Muscle layer of duodenum (tissue), 2 donors: ENCODE measurements at regions not wholly inside any gene's neighbourhood (a gene's known extent, or its start where the extent isn't known, plus 50 kb on each side); places are given as distances from the start of the nearest gene placed in this dataset.
A peak's percentile ranks its signal among the peaks of the same experiment; 100 is the strongest.

Experiments used
- H3K27ac ChIP-seq: one replicate; pipeline ENCODE4 v1.7.0; 2013; ENCODE audit warnings: mild to moderate bottlenecking, low read length
- H3K27me3 ChIP-seq: one replicate; pipeline ENCODE4 v1.7.0; 2013; ENCODE audit warnings: low read depth, mild to moderate bottlenecking, control low read depth, low read length
- H3K36me3 ChIP-seq, 2 donors: one replicate each; pipeline ENCODE4 v1.7.0; 2013; ENCODE audit warnings: low read length in 2 of 2, control low read depth in 1 of 2, mild to moderate bottlenecking in 1 of 2; ENCODE audit not compliant: insufficient read depth in 2 of 2, control insufficient read depth in 1 of 2
- H3K4me1 ChIP-seq, 2 donors: one replicate each; pipeline ENCODE4 v1.7.0; 2013; ENCODE audit warnings: low read length in 2 of 2, mild to moderate bottlenecking in 2 of 2, control low read depth in 1 of 2, moderate library complexity in 1 of 2; ENCODE audit not compliant: insufficient read depth in 2 of 2, control insufficient read depth in 1 of 2
- H3K4me3 ChIP-seq, 2 donors: one replicate each; pipeline ENCODE4 v1.7.0; 2013; ENCODE audit warnings: low read length in 2 of 2, low read depth in 1 of 2, mild to moderate bottlenecking in 1 of 2
- H3K9me3 ChIP-seq, 2 donors: one replicate each; pipeline ENCODE4 v1.7.0; 2013; ENCODE audit warnings: low read length in 2 of 2, control low read depth in 1 of 2, mild to moderate bottlenecking in 1 of 2; ENCODE audit not compliant: control insufficient read depth in 1 of 2
- donor health status: healthy.

GRCh38 chr5:56481428-56482357, 248.6 kb upstream of the ANKRD55 start:
- no peaks in the 10 kb centered on the region for H3K36me3 ChIP-seq
- peak overlapping the region; percentile 70 to 81 for H3K4me3 ChIP-seq
- peaks cover 5 to 9% of the 10 kb centered on the region in 2 donors for H3K4me1 ChIP-seq
- peak overlapping the region; percentile 84 for H3K27ac ChIP-seq
- H3K27me3 ChIP-seq: no peaks in the 10 kb centered on the region
- H3K9me3 ChIP-seq: no peaks in the 10 kb centered on the region

GRCh38 chr5:56480705-56481427, 247.7 kb upstream of the ANKRD55 start:
- Histone ChIP-seq H3K9me3 (no peaks in the 10 kb centered on the region), H3K36me3 (no peaks in the 10 kb centered on the region), H3K4me3 (peak overlapping the region; percentile 70 to 81), H3K4me1 (peaks cover 5 to 12% of the 10 kb centered on the region in 2 donors), H3K27me3 (no peaks in the 10 kb centered on the region), H3K27ac (peak overlapping the region; percentile 84)

- no peaks in the 10 kb centered on the region for H3K36me3 ChIP-seq
- H3K9me3 ChIP-seq: no peaks in the 10 kb centered on the region
- peak overlapping the region; percentile 68 for H3K27ac ChIP-seq
- H3K4me3 ChIP-seq: peak overlapping the region; percentile 56 to 70
- H3K27me3 ChIP-seq: no peaks in the 10 kb centered on the region
- peaks cover 5 to 12% of the 10 kb centered on the region in 2 donors for H3K4me1 ChIP-seq
Observed at GRCh38 chr5:56480078-56480704, 247.1 kb upstream of the ANKRD55 start.

- H3K4me3 ChIP-seq: no peak overlapping the region
- H3K27ac ChIP-seq: peak overlapping the region; percentile 68
- H3K4me1 ChIP-seq: peaks cover 5 to 12% of the 10 kb centered on the region in 2 donors
- H3K27me3 ChIP-seq: no peaks in the 10 kb centered on the region
- H3K9me3 ChIP-seq: no peaks in the 10 kb centered on the region
- no peaks in the 10 kb centered on the region for H3K36me3 ChIP-seq
Observed at GRCh38 chr5:56479696-56480077, 246.6 kb upstream of the ANKRD55 start.

GRCh38 chr5:56479126-56479525, 246.0 kb upstream of the ANKRD55 start:
- H3K27me3 ChIP-seq: no peaks in the 10 kb centered on the region
- no peaks in the 10 kb centered on the region for H3K9me3 ChIP-seq
- no peak overlapping the region for H3K4me3 ChIP-seq
- H3K36me3 ChIP-seq: no peaks in the 10 kb centered on the region
- peaks cover 5 to 12% of the 10 kb centered on the region in 2 donors for H3K4me1 ChIP-seq
- peak overlapping the region; percentile 68 for H3K27ac ChIP-seq

- Histone ChIP-seq H3K4me3 (no peak overlapping the region), H3K36me3 (no peaks in the 10 kb centered on the region), H3K27me3 (no peaks in the 10 kb centered on the region), H3K27ac (no peak overlapping the region), H3K9me3 (no peaks in the 10 kb centered on the region), H3K4me1 (peaks cover 5 to 12% of the 10 kb centered on the region in 2 donors)
Observed at GRCh38 chr5:56478062-56478461, 244.9 kb upstream of the ANKRD55 start.

- Histone ChIP-seq H3K36me3 (no peaks in the 10 kb centered on the region), H3K27ac (no peak overlapping the region), H3K4me3 (no peak overlapping the region), H3K4me1 (peaks cover 5 to 8% of the 10 kb centered on the region in 2 donors), H3K27me3 (no peaks in the 10 kb centered on the region), H3K9me3 (no peaks in the 10 kb centered on the region)
Observed at GRCh38 chr5:56476487-56476856, 243.3 kb upstream of the ANKRD55 start.

GRCh38 chr5:56475689-56476486, 242.8 kb upstream of the ANKRD55 start:
- Histone ChIP-seq H3K4me1 (peaks cover 5 to 8% of the 10 kb centered on the region in 2 donors), H3K9me3 (no peaks in the 10 kb centered on the region), H3K36me3 (no peaks in the 10 kb centered on the region), H3K27ac (no peak overlapping the region), H3K4me3 (no peak overlapping the region), H3K27me3 (no peaks in the 10 kb centered on the region)

GRCh38 chr5:56471707-56472106, 238.6 kb upstream of the ANKRD55 start:
- H3K4me3 ChIP-seq: no peak overlapping the region
- no peak overlapping the region for H3K27ac ChIP-seq
- no peaks in the 10 kb centered on the region for H3K36me3 ChIP-seq
- no peaks in the 10 kb centered on the region for H3K9me3 ChIP-seq
- peaks cover 0 to 3% of the 10 kb centered on the region in 2 donors for H3K4me1 ChIP-seq
- no peaks in the 10 kb centered on the region for H3K27me3 ChIP-seq

- H3K9me3 ChIP-seq: no peaks in the 10 kb centered on the region
- no peaks in the 10 kb centered on the region for H3K36me3 ChIP-seq
- H3K4me3 ChIP-seq: no peak overlapping the region
- no peaks in the 10 kb centered on the region for H3K27me3 ChIP-seq
- no peak overlapping the region for H3K27ac ChIP-seq
- H3K4me1 ChIP-seq: no peaks in the 10 kb centered on the region
Observed at GRCh38 chr5:56470007-56470406, 236.9 kb upstream of the ANKRD55 start.
